Lower lobe of right lung (tissue), 2 donors: ENCODE measurements at regions not wholly inside any gene's neighbourhood (a gene's known extent, or its start where the extent isn't known, plus 50 kb on each side); places are given as distances from the start of the nearest gene placed in this dataset.
"Not testable (repeated sequence)": the region's sequence is repeated elsewhere in the genome, so short reads cannot be mapped to it uniquely, and the experiment has no call there.

Source experiments
- ATAC-seq, 2 donors: fragments of 200-7000 bp; cut with Tn5 transposase; one replicate each; pipeline ENCODE4 v1.9.1; 2020 to 2022; ENCODE audit warnings: mild to moderate bottlenecking in 2 of 2, moderate library complexity in 2 of 2
- DNase-seq: peaks from one replicate; pipeline ENCODE4 v3.0.0-alpha.2; 2020
- H3K27ac ChIP-seq: fragments of 200-600 bp; one replicate; pipeline ENCODE4 v1.8.0; 2022
- H3K27me3 ChIP-seq: fragments of 200-600 bp; one replicate; pipeline ENCODE4 v1.8.0; 2022; ENCODE audit warnings: low read depth
- H3K36me3 ChIP-seq: fragments of 200-600 bp; one replicate; pipeline ENCODE4 v1.8.0; 2022; ENCODE audit warnings: mild to moderate bottlenecking
- H3K4me1 ChIP-seq: fragments of 200-600 bp; one replicate; pipeline ENCODE4 v1.8.0; 2022
- H3K4me3 ChIP-seq: fragments of 200-600 bp; one replicate; pipeline ENCODE4 v1.8.0; 2022; ENCODE audit warnings: mild to moderate bottlenecking
- H3K9me3 ChIP-seq: fragments of 200-600 bp; one replicate; pipeline ENCODE4 v1.8.0; 2022
- intact Hi-C: fragments of 100-400 bp; cut with DNase I; formaldehyde crosslinking; loops from one replicate; pipeline ENCODE4 v1.11.0; 2022
- TF ChIP-seq, protein P1 (sequence below): fragments of 200-600 bp; IDR thresholded peaks from one replicate; pipeline ENCODE4 v1.8.0; 2022; ENCODE audit warnings: antibody characterized with exemption, mild to moderate bottlenecking
- donor health status: DM: no; HTN: yes; CAD: no; lungs with severe emphysema.

DNA sequence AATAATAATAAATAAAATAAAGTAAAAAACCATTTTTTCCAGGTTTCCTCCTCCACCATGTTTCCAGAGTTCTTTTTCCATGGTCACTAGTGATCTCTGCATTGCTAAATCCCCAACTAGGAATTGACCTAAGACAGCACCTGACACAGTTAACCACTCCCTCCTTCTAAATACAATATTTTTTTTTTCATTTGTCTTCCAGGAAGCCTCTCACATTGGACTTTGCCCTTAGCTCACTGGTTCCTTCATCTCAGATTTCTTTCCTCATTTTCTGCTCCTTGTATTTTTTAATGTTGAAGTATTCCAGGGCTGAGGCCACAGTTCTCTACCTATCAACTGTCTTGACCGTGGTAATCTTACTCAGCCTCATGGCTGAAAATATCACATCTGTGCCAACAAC lies 187.3 kb upstream of the FAM241A start:
- TF ChIP-seq, protein P1, sequence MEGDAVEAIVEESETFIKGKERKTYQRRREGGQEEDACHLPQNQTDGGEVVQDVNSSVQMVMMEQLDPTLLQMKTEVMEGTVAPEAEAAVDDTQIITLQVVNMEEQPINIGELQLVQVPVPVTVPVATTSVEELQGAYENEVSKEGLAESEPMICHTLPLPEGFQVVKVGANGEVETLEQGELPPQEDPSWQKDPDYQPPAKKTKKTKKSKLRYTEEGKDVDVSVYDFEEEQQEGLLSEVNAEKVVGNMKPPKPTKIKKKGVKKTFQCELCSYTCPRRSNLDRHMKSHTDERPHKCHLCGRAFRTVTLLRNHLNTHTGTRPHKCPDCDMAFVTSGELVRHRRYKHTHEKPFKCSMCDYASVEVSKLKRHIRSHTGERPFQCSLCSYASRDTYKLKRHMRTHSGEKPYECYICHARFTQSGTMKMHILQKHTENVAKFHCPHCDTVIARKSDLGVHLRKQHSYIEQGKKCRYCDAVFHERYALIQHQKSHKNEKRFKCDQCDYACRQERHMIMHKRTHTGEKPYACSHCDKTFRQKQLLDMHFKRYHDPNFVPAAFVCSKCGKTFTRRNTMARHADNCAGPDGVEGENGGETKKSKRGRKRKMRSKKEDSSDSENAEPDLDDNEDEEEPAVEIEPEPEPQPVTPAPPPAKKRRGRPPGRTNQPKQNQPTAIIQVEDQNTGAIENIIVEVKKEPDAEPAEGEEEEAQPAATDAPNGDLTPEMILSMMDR: no peak
- Histone ChIP-seq H3K4me3 (no peak overlapping the region), H3K27me3 (no peaks in the 10 kb centered on the region), H3K36me3 (no peaks in the 10 kb centered on the region), H3K9me3 (no peaks in the 10 kb centered on the region), H3K27ac (no peak overlapping the region), H3K4me1 (no peaks in the 10 kb centered on the region)
- ATAC-seq (no peak), DNase-seq (no peak)
- intact Hi-C loops: no loop called here

GRCh38 chr4:111959222-111959621 lies 186.0 kb upstream of the FAM241A start:
- no peaks in the 10 kb centered on the region for H3K36me3 ChIP-seq
- no peaks in the 10 kb centered on the region for H3K27me3 ChIP-seq
- DNase-seq: no peak
- no peaks in the 10 kb centered on the region for H3K4me1 ChIP-seq
- no peak overlapping the region for H3K4me3 ChIP-seq
- H3K9me3 ChIP-seq: no peaks in the 10 kb centered on the region
- no peak for ATAC-seq
- H3K27ac ChIP-seq: no peak overlapping the region
- TF ChIP-seq, protein P1: no peak
- intact Hi-C loops: no loop called here

GRCh38 chr4:111960241-111960667 lies 185.0 kb upstream of the FAM241A start:
- DNase-seq: no peak
- intact Hi-C loops: no loop called here
- no peaks in the 10 kb centered on the region for H3K9me3 ChIP-seq

DNA sequence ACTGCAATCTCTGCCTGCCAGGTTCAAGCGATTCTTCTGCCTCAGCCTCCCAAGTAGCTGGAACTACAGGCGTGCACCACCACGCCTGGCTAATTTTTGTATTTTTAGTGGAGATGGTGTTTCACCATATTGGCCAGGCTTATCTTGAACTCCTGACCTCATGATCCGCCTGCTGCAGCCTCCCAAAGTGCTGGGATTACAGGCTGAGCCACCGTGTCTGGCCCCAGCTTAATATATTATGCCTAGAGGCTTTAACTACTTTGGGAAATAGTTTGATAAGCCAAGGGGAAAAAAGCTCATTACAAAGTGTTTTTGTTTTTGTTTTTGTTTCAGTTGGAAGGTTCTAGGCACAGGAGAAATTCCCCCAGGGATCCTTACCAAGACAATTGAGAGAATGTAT lies 184.2 kb upstream of the FAM241A start:
- ATAC-seq, DNase-seq, intact Hi-C loops, H3K27me3 ChIP-seq, H3K9me3 ChIP-seq, H3K4me1 ChIP-seq, H3K27ac ChIP-seq, H3K4me3 ChIP-seq, H3K36me3 ChIP-seq: not testable (repeated sequence)

More at GRCh38 chr4:111960241-111960667, 185.0 kb upstream of the FAM241A start:
- H3K4me1 ChIP-seq: no peaks in the 10 kb centered on the region
- H3K4me3 ChIP-seq: no peak overlapping the region
- H3K36me3 ChIP-seq: no peaks in the 10 kb centered on the region
- no peak for ATAC-seq
- no peaks in the 10 kb centered on the region for H3K27me3 ChIP-seq
- no peak overlapping the region for H3K27ac ChIP-seq
- TF ChIP-seq, protein P1: no peak

DNA sequence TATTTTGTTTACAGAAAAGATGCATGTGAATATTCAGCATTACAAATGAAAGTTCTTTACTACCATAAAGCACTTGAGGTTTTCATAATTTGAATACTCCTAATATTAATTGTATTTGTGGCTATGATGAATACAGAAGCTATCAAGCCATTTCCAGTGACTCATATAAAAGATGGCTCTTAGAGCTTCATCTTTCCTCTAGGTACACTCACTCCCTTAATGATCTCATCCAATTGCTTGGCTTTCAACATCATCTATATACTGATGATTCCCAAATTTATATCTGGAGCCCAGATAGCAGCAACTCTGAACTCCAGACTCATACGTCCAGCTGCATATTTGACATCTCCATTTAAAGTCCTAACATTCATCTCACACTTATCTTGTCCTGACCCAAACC lies 183.4 kb upstream of the FAM241A start:
- TF ChIP-seq, protein P1: no peak
- intact Hi-C loops: no loop called here
- no peak overlapping the region for H3K27ac ChIP-seq
- ATAC-seq (no peak), DNase-seq (no peak)
- H3K36me3 ChIP-seq: no peaks in the 10 kb centered on the region
- H3K9me3 ChIP-seq: no peaks in the 10 kb centered on the region
- H3K4me3 ChIP-seq: no peak overlapping the region
- no peaks in the 10 kb centered on the region for H3K27me3 ChIP-seq
- H3K4me1 ChIP-seq: no peaks in the 10 kb centered on the region

GRCh38 chr4:111963158-111963700 lies 182.0 kb upstream of the FAM241A start:
- no peak overlapping the region for H3K4me3 ChIP-seq
- intact Hi-C loops: no loop called here
- no peaks in the 10 kb centered on the region for H3K36me3 ChIP-seq
- H3K9me3 ChIP-seq: no peaks in the 10 kb centered on the region
- no peak for ATAC-seq
- TF ChIP-seq, protein P1: no peak
- no peaks in the 10 kb centered on the region for H3K4me1 ChIP-seq
- H3K27me3 ChIP-seq: no peaks in the 10 kb centered on the region
- H3K27ac ChIP-seq: no peak overlapping the region
- no peak for DNase-seq
